ENCODE measurements at regions not wholly inside any gene's neighbourhood (a gene's known extent, or its start where the extent isn't known, plus 50 kb on each side); places are given as distances from the start of the nearest gene placed in this dataset.
"Not testable (repeated sequence)": the region's sequence is repeated elsewhere in the genome, so short reads cannot be mapped to it uniquely, and the experiment has no call there.

DNA sequence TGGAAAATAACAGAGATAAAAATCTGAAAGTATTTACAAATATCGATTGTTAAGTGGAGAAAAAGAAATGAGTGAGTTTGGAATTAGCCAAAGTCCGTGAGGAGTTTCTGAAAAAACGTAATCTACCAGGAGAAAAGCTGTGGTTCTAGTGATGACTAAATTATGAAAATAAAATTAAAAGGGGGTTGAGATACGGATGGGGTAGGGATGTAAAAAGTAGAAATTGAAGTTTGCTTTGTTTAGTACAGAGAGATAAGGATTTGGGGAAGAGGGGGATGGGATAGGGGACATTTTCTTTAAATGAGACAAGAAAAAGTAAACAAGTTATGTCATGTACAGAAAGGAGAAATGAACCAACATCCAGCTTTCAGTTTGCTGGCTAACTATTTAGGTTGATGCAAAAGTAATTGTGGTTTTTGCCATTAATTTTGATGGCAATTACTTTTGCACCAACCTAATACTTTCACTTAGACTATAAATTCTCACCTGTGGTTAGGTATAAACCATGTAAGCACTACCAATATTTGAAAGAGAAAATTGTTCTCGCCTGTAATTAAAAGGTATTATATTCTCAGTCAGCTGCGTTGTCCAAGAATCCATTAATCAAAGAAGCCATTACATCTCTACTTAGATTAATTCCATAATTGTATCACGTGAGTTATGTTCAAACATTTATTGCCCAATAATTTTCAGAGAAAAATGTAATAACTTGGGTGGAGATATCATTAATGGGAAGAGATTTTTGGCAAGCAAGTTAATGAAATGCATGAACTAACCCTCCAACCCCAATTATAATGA lies 143.0 kb upstream of the NRP1 start:
- no peak for DNase-seq (ENCODE audit: low read depth)

DNA sequence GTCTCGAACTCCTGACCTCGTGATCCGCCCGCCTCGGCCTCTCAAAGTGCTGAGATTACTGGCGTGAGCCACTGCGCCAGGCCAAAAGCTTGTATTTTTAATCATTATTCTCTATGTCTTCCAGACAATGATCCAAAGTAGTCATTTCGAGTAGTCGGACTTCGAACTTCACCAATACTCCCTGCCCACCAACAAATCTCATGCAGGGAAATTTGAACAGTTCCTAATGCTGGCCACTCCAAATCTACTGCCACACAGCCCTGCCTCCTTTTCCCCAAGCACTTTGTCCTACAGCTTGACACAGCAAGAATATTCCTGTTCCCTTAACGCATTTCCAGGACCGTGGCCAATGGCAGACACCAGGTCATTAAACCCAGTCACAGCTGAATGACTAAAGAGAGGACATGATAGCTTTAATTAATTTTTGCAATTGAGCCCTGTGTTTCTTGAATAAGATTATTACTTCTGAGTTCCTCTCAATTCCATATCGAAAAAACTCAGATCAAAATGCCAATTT lies 142.3 kb upstream of the NRP1 start:
- no peak for DNase-seq (ENCODE audit: low read depth)

DNA sequence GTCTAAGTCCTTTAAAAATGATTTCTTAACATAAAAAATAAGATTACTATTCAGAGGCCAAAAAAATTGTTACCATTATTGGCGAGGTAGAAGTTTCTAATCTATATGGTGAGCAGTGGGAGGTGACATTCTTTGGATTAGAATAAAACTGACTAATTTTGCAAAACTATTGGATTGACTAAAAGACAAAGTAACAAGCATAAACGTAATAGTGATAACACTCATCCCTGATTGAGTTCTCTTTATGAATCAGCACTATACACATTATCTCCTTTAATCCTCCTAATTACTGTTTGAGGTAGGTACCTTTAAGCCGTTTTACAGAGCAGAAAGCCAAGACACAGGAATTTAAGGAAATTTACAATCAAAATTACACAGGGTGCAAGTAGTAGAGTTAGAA lies 139.2 kb upstream of the NRP1 start:
- no peak for DNase-seq (ENCODE audit: low read depth)

DNA sequence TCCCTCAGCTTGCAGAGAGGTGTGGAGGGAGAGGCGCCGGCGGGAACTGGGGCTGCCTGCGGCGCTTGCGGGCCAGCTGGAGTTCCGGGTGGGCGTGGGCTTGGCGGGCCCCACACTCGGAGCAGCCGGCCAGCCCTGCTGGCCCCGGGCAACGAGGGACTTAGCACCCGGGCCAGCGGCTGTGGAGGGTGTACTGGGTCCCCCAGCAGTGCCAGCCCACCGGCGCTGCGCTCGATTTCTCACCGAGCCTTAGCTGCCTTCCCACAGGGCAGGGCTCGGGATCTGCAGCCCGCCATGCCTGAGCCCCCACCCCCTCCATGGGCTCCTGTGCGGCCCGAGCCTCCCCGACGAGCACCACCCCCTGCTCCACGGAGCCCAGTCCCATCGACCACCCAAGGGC lies 133.5 kb upstream of the NRP1 start:
- not testable (repeated sequence) for DNase-seq (ENCODE audit: low read depth)

DNA sequence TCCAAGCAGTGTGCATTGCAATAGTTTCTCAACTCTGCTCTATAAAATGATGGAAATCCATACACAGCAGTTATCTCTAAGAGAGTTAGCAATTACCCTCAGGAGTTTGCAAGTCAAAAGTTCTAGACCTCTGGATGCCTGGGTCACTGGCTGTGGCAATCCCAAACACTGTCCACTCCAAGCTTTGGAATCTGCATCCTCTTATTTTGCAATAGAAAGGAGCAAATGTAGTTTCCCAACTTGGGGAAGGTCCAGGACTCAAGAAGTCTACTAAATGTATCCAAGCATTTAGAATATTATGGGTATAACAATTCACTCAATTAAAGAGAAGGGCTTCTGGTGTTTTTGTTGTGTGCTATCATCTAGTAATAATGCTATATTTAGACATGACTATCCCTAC lies 131.3 kb upstream of the NRP1 start:
- no peak for DNase-seq (ENCODE audit: low read depth)

DNA sequence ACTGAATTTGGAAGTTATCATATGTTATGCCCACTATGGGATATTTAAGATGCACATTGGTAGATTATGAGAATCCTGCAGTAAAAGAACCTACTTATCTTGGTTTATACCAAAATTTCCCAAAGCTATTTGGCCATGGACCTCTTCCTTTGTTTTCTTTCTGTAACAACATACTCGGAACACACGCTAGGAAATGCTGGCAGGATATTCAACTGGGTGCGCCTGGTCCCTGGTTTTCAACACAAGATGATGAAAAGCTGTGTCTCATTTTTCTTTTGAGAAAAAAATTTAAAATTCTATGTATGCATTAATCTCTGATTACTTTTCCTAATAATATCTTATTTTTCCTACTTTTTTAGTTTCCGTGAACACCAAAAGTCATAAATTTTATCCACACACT lies 128.5 kb upstream of the NRP1 start:
- no peak for DNase-seq (ENCODE audit: low read depth)

DNA sequence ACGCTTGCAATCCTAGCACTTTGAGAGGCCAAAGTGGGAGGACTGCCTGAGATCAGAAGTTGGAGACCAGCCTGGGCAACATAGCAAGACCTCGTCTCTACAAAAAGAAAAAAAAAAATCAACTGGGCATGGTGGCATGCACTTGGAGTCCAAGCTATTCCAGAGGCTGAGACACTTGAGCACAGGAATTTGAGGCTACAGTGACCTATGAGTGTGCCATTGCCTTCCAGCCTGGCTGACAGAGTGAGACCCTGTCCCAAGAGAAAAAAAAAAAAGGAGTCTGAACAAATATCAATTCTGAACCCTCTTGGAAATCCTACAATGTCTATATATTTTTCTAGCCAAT lies 126.8 kb upstream of the NRP1 start:
- no peak for DNase-seq (ENCODE audit: low read depth)

DNA sequence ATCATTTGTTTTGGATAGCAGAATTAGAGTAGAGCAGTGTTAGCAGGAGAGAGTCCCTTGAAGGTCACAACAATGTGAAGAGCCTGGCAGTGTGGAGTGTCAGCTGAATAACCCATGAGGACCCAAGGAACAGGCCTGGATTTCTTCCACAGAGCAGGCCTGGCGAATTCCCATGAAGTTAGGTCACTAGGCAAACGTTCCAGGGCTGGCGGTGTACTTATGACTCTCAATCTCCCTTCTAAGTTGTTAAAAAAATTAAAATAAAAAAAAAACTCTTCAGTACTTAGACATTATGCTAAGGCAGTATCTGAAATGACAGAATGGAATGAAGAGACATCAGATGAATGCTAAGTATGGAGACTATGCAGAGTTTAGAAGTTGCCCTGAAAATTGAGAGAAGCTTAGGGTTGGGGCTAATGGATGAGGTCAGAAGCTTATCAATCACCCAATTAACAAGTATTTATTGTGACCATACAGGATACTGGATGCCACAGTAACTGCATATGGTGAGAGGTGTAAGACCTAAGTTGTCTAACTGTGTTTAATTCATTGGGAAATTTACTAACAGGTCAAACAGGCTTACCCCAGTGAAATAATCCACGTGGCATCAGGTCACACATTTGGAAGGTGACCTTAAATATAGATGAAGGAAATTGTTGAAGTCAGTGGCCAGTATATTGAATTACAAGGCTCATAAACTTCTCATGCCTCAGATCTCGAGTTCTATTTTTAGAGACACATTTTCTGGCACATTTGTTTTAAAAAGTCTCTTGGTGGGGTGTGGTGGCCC lies 126.2 kb upstream of the NRP1 start:
- no peak for DNase-seq (ENCODE audit: low read depth)

DNA sequence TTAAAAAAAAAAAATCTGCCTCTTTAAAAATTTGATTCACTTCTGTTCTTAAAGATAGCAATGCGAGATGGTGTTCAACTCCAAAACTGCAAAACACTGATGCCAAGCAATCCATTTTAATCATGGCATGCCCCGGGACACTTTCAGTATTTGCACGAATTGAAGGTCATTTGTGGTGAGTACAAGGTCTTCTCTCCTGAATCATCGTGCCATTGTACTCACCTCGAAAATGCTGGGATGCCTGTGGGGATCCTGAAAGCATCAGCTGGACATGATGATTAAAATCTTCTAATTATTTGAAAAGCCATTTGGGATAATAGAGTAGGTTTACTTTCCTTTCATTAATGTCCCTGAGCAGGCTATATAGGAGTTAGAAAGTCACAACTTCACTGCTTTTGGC lies 125.1 kb upstream of the NRP1 start:
- DNase-seq (ENCODE audit: low read depth): no peak

DNA sequence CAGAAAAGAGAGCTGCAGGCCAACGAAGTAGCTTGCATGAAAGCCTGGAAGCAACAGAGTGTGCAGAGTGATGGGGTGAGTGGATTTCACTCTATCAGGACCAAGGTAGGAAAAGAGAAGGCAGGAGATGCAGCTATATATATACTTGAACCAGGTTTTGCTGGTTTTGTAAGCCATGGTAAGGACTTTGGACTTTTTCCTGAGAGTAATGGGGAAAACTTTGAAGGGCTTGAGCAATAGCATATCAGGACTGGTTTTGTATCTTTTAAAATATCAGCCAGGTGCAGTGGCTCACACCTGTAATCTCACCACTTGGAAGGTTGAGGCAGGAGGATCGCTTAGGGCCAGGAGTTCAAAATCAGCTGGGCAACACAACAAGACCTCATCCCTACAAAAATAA lies 120.6 kb upstream of the NRP1 start:
- no peak for DNase-seq (ENCODE audit: low read depth)

DNA sequence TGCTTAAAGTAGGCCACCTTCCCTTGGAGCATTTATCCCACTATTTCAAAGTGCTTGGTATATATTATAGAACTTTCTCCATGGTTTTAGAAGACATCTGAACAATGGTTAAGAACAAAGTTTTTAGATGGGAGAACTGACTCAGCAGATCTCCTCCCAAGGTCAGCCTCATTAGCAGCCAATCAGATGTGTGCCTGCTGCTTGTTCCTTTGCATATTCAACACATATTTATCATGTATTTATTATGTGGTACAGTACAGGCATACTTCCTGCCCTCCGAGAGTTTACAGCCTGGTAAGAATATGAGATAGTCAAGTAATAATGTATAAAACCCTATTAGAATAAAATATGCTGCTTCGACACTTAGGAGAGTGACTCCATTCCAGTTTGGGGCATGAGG lies 120.1 kb upstream of the NRP1 start:
- no peak for DNase-seq (ENCODE audit: low read depth)

DNA sequence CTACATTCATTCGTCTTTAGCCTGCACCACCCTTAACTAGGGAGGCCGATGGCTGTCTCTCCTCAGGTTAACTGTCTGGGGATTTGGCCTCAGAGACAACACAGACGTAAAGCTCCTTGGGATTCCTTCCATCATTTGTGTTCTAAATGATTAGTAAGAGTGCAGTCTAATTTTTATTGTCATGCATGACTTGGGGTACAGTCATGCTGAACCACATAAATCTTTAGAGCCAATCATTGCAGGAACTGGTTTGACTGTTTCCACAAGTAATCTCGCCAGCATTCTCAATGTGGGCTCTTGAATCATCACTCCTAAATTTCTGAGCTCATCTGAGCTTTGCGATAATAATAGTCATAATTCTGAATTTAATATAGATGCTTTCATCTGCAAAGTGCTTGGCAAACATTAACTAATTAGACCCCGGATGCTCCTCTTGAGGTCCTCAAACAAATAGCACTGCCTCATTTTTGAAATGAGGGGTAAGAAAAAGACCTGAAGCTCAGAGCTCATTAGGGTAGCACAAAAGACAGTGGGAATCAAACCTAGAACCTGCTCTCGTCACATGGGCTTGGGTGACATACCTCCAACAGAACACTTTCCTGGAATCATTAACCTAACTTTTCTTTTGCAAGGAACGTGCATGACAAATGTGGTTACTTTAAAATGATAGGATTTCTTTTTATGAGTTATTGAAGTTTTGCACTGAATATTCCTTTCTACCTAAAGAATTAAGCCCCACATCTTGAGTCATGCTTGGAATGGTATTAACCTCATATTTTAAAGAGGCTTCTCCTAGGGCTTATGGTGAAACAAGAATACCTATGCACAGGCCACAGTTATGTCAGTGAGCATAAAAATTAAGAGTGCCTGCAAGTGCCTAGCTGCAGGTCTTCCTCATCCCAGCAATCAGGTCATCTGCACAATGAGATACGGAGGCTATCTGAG lies 118.9 kb upstream of the NRP1 start:
- DNase-seq (ENCODE audit: low read depth): no peak

DNA sequence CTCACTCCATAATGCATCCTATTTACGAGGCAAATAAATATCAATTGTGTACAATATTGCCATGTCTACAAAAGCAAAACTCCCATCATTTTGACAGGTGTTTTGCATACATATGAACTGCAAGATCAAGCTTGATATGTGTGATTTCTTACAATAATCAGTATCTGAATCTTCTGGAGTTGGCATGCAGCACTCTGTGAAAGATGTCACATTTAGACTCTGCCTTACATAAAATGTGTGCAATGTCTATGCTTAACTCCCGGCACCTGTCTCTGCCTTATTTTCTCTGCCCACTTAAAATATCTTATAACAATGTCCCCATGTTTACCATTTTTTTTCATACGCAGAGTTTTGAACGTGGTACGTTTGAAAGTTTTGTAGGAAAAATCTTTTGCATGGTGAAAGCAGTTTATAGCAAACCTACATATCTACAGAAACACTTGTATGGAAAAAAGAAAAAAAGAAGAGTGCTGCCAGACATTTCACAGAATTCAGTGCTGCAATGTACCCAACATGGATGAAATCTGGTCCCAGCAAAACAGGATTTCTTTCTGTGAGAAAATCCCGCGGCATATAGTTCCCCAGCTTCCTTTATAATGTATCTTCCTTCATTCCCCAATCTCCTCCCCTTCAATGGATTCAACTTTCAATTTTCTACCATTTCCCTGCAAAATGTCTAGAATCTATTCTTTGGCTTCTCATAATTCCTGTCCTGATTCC lies 114.1 kb upstream of the NRP1 start:
- DNase-seq (ENCODE audit: low read depth): no peak

DNA sequence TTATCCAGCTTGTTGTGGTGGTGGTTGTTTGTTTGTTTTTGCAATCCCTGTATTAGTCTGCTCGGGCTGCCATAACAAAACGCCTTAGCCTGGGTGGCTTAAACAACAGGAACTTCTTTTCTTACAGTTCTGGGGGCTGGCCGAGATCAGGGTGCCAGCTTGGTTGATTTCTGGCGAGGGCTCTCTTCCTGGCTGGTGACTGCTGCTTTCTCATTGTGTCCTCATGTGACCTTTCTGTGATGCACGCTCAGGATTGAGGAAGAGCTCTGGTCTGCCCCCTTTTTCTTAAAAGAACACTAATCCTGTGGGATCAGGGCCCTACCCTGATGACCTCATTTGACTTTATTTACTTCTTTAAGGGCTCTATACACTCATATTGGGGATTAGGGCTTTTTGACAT lies 107.1 kb upstream of the NRP1 start:
- DNase-seq (ENCODE audit: low read depth): no peak

DNA sequence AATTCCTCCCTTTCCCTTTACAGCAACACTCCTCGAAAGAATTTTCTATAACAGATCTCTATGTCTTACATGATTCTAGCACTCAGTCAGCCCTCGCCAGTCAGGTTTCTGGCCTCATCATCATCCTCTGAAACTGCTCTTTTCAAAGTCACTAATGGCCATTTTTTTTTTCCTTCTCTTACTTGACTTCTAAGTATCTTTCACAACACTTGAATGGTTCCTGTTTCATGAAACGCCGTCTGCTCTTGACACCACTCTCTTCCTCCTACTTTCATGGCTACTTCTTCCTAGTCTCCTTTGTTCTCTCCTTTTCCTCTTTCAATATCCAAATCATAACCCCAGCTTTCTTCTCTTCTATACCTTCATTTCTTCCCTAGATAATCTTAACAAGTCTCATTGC lies 100.5 kb upstream of the NRP1 start:
- DNase-seq (ENCODE audit: low read depth): no peak

DNA sequence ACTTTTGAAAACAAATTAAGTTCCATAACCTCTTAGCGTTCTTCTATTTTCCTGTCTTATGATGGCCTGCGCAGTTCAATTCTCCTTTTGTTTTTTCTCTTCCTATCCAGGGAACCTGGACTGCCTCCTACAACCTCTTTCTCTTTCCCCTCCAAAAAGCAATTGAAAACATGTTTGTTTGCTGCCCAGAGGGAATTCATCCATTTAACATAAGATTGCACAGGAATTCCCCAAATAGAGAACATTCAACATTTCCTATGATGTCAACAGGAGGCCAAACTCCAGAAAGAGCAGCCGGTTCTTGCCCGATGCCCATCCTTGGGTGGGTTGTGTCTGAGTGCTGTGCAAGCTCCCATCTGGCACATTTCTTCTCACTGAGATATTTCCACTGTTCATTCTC lies 94.2 kb upstream of the NRP1 start:
- peak; percentile 60 for DNase-seq (ENCODE audit: low read depth)

DNA sequence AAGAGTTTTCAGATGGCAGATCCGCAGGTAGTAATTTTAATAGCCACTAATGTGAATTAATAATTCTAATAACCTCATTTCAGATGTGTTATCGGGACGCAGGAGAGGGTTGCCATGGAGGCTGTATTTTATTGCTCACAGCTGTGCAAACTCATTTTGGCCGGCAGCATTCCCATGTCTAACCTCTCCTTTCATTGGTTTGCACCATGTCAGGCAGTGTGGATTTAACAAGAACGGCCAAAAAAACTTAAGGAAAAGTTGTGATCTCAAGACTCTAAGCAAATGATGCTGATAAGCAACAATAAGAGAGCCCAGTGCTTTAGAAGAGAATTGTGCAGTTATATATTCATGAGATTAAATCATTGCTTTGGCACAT lies 88.7 kb upstream of the NRP1 start:
- DNase-seq (ENCODE audit: low read depth): peak; percentile 82

DNA sequence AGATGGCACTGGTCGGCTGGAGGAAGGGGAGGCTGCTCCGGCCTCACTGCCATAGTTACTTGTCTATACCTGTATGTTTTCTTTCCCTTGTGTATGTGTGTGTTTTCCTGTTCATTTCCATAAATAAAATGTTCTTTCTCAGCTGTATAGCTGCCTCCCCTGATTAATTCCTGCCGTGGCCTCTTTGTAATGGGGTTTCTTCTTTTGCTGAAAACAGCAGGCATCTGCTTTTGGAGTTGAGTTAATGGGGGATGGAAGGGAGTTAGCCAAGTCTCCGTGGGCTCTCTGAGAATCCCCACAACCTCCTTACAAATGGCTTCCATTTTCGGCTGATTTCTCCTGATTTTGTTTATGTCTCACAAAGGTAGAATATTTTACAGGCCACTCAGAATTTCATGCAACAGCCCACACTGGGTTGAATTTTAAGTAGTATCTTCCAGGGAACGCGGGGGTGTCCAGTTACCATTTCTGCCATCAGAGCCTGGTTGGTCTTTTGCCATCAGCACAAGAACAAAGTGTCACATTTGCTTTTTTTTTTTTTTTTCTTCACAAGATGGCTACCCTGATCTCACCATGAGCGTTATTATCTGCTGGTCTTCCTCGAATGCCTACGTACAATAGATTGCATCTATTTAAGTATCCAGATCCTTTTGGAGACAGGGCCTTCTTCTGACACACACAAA lies 88.1 kb upstream of the NRP1 start:
- DNase-seq (ENCODE audit: low read depth): no peak

DNA sequence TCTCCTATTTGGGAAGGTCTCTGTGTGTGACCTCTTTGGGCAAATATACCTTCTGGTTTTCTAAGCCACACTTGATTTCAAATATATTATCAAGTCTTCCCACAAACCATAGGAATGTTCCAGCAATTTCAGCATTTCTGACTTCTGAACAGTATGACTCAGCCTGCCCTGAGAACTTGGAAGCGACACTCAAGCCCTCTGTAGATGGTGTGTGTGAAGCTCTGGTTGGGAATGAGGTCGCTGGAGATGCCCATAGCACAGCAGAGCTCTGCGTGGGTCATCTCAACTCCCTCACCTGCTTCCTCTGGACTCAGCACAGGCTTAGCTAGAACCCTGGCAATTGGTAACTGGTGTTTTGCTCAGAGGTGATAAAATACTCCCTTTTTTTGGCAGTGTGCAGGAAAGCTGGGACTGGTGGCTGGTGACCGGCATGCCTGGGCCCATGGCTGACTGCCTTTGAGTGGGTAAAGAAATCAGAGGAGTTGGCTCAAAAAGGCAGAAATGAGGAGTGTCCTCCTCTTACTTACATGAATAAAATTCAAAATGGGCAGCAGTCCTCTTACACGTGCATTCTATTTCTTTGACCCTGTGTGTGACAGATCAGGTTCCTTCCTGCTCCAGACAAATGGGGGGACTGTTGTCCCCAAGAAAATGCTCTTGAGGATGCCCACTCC lies 87.5 kb upstream of the NRP1 start:
- DNase-seq (ENCODE audit: low read depth): no peak

DNA sequence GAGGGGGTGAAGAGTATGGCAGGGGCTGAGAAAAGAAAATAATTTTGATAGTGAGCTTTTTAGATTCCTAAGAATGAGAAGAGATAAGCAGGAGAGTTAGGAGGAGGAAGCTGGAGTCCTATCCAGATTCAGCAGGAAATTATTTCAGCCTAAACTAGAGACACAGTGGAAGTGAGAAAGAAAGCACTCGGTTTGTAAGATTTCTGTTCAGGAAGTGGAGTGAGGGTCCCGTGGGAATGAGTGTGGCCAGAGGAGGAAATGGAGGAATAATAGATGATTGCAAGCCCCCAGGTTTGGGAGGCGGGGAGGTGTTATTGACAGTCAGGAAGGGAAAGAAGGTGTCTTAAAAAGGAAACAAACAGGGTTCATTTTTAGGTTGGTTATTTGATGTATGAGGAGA lies 84.8 kb upstream of the NRP1 start:
- DNase-seq (ENCODE audit: low read depth): no peak

Measured in forelimb muscle (tissue), 1 donor.